ENCODE measurements at regions not wholly inside any gene's neighbourhood (a gene's known extent, or its start where the extent isn't known, plus 50 kb on each side); places are given as distances from the start of the nearest gene placed in this dataset.
"Not testable (repeated sequence)": the region's sequence is repeated elsewhere in the genome, so short reads cannot be mapped to it uniquely, and the experiment has no call there.

- Histone ChIP-seq H3K36me3 (no peaks in the 10 kb centered on the region), H3K27ac (no peak overlapping the region)
Measured at GRCh38 chr4:132071815-132072214, 1077.3 kb upstream of the PCDH10 start.

GRCh38 chr4:132076829-132077228 lies 1072.3 kb upstream of the PCDH10 start:
- TF ChIP-seq Cebpa-rat (IDR thresholded peaks at IDR 0.05) = no peak
- Histone ChIP-seq H3K27ac (no peak overlapping the region), H3K36me3 (no peaks in the 10 kb centered on the region), H3K4me2 (no peak overlapping the region), H3K9ac (no peak overlapping the region), H3K9me3 (replicated peaks in 1 of 11) (no peaks in the 10 kb centered on the region), H3K27me3 (no peaks in the 10 kb centered on the region), H3K4me3 (no peak overlapping the region), H3K4me1 (no peaks in the 10 kb centered on the region), H4K20me1 (no peaks in the 10 kb centered on the region)

More at GRCh38 chr4:132071815-132072214, 1077.3 kb upstream of the PCDH10 start:
- no peaks in the 10 kb centered on the region for H3K4me1 ChIP-seq
- no peaks in the 10 kb centered on the region for H3K9me3 ChIP-seq (replicated peaks in 1 of 11)
- no peak overlapping the region for H3K4me3 ChIP-seq
- no peak for TF ChIP-seq Cebpa-rat (IDR thresholded peaks at IDR 0.05)
- H3K9ac ChIP-seq = no peak overlapping the region
- no peak overlapping the region for H3K4me2 ChIP-seq
- no peaks in the 10 kb centered on the region for H4K20me1 ChIP-seq
- no peaks in the 10 kb centered on the region for H3K27me3 ChIP-seq

- no peak overlapping the region for H3K27ac ChIP-seq
- H3K9me3 ChIP-seq (replicated peaks in 1 of 11) = peaks cover 0 to 6% (median 0%) of the 10 kb centered on the region in 11 experiments; a peak in 1 of 22 replicates
- H4K20me1 ChIP-seq = no peaks in the 10 kb centered on the region
- H3K9ac ChIP-seq = no peak overlapping the region
- no peaks in the 10 kb centered on the region for H3K4me1 ChIP-seq
- H3K4me2 ChIP-seq = no peak overlapping the region
- H3K27me3 ChIP-seq = no peaks in the 10 kb centered on the region
- H3K36me3 ChIP-seq = no peaks in the 10 kb centered on the region
- TF ChIP-seq Cebpa-rat (IDR thresholded peaks at IDR 0.05) = no peak
- H3K4me3 ChIP-seq = no peak overlapping the region
Measured at GRCh38 chr4:132085105-132085504, 1064.0 kb upstream of the PCDH10 start.

- Histone ChIP-seq H3K36me3 (no peaks in the 10 kb centered on the region), H3K27ac (no peak overlapping the region), H3K4me3 (no peak overlapping the region)
Measured at GRCh38 chr4:132094017-132094416, 1055.1 kb upstream of the PCDH10 start.

GRCh38 chr4:132097041-132097440 lies 1052.1 kb upstream of the PCDH10 start:
- Histone ChIP-seq H3K27me3 (no peaks in the 10 kb centered on the region), H3K9ac (no peak overlapping the region), H3K9me3 (replicated peaks in 1 of 11) (no peaks in the 10 kb centered on the region; a peak in 1 of 22 replicates), H4K20me1 (no peaks in the 10 kb centered on the region), H3K4me3 (no peak overlapping the region), H3K36me3 (no peaks in the 10 kb centered on the region), H3K4me1 (no peaks in the 10 kb centered on the region), H3K27ac (no peak overlapping the region), H3K4me2 (no peak overlapping the region)
- TF ChIP-seq Cebpa-rat (IDR thresholded peaks at IDR 0.05) = no peak

More at GRCh38 chr4:132094017-132094416, 1055.1 kb upstream of the PCDH10 start:
- Histone ChIP-seq H3K4me2 (no peak overlapping the region), H3K4me1 (no peaks in the 10 kb centered on the region), H4K20me1 (no peaks in the 10 kb centered on the region), H3K9ac (no peak overlapping the region), H3K27me3 (no peaks in the 10 kb centered on the region), H3K9me3 (replicated peaks in 1 of 11) (peaks cover 0 to 7% (median 0%) of the 10 kb centered on the region in 11 experiments; a peak in 2 of 22 replicates)
- TF ChIP-seq Cebpa-rat (IDR thresholded peaks at IDR 0.05) = no peak

GRCh38 chr4:132101526-132101925 lies 1047.6 kb upstream of the PCDH10 start:
- no peak overlapping the region for H3K4me3 ChIP-seq
- H3K4me1 ChIP-seq = no peaks in the 10 kb centered on the region
- H3K27ac ChIP-seq = no peak overlapping the region
- H3K9ac ChIP-seq = no peak overlapping the region
- TF ChIP-seq Cebpa-rat (IDR thresholded peaks at IDR 0.05) = no peak
- no peaks in the 10 kb centered on the region for H4K20me1 ChIP-seq
- H3K27me3 ChIP-seq = no peaks in the 10 kb centered on the region
- H3K36me3 ChIP-seq = no peaks in the 10 kb centered on the region
- H3K9me3 ChIP-seq (replicated peaks in 1 of 11) = no peaks in the 10 kb centered on the region; a peak in 1 of 22 replicates
- no peak overlapping the region for H3K4me2 ChIP-seq

- H3K9ac ChIP-seq = no peak overlapping the region
- no peak overlapping the region for H3K27ac ChIP-seq
- H3K9me3 ChIP-seq (replicated peaks in 1 of 11) = no peaks in the 10 kb centered on the region
- H4K20me1 ChIP-seq = no peaks in the 10 kb centered on the region
- H3K27me3 ChIP-seq = no peaks in the 10 kb centered on the region
- no peaks in the 10 kb centered on the region for H3K4me1 ChIP-seq
- no peak for TF ChIP-seq Cebpa-rat (IDR thresholded peaks at IDR 0.05)
- no peaks in the 10 kb centered on the region for H3K36me3 ChIP-seq
- no peak overlapping the region for H3K4me2 ChIP-seq
- no peak overlapping the region for H3K4me3 ChIP-seq
Measured at GRCh38 chr4:132108784-132109183, 1040.3 kb upstream of the PCDH10 start.

GRCh38 chr4:132114885-132115284 lies 1034.2 kb upstream of the PCDH10 start:
- Histone ChIP-seq H3K9me3 (replicated peaks in 1 of 11) (no peaks in the 10 kb centered on the region), H3K27me3 (no peaks in the 10 kb centered on the region), H3K36me3 (no peaks in the 10 kb centered on the region), H3K4me1 (no peaks in the 10 kb centered on the region), H3K4me2 (no peak overlapping the region), H3K27ac (no peak overlapping the region), H3K4me3 (no peak overlapping the region), H3K9ac (no peak overlapping the region), H4K20me1 (no peaks in the 10 kb centered on the region)
- TF ChIP-seq Cebpa-rat (IDR thresholded peaks at IDR 0.05) = no peak

GRCh38 chr4:132122741-132123140 lies 1026.4 kb upstream of the PCDH10 start:
- H3K27ac ChIP-seq; H3K4me2 ChIP-seq; H3K9ac ChIP-seq; H3K4me1 ChIP-seq; H3K27me3 ChIP-seq; H4K20me1 ChIP-seq; H3K9me3 ChIP-seq (replicated peaks in 1 of 11); H3K4me3 ChIP-seq; H3K36me3 ChIP-seq: not testable (repeated sequence)

- Histone ChIP-seq H3K9me3 (replicated peaks in 1 of 11) (peaks cover 0 to 9% (median 5%) of the 10 kb centered on the region in 11 experiments; a peak in 11 of 22 replicates), H3K4me1 (peaks cover 0 to 5% (median 0%) of the 10 kb centered on the region in 10 experiments; a peak in 1 of 20 replicates), H3K9ac (no peak overlapping the region), H3K4me3 (no peak overlapping the region), H4K20me1 (no peaks in the 10 kb centered on the region), H3K4me2 (0 out of 22 replicates have a peak overlapping the region, but pooled peaks of 1 of the 11 experiments have one; percentile 7), H3K27me3 (no peaks in the 10 kb centered on the region), H3K36me3 (no peaks in the 10 kb centered on the region), H3K27ac (no peak overlapping the region)
- no peak for TF ChIP-seq Cebpa-rat (IDR thresholded peaks at IDR 0.05)
Measured at GRCh38 chr4:132123870-132124623, 1025.0 kb upstream of the PCDH10 start.

Data from BLaER1 treated with 17β-estradiol and CSF1 and Interleukin-3, amounts not matched to agents 10 nM and 100 nM (cell line).